ENCODE measurements at regions not wholly inside any gene's neighbourhood (a gene's known extent, or its start where the extent isn't known, plus 50 kb on each side); places are given as distances from the start of the nearest gene placed in this dataset.

GRCh38 chr2:212709280-212709679, 170.7 kb upstream of the ERBB4 start:
- no peaks in the 10 kb centered on the region for H3K27me3 ChIP-seq
- H4K20me1 ChIP-seq (ENCODE audit: insufficient read depth, poor library complexity, severe bottlenecking) = no peaks in the 10 kb centered on the region
- no peak overlapping the region for H2AFZ ChIP-seq
- no peak overlapping the region for H3K4me2 ChIP-seq
- 86% methylated on average over 3 of the region's 3 CpGs for WGBS (ENCODE audit: low lambda C conversion rate, missing lambda C conversion rate)
- DNase-seq (ENCODE audit: low spot score) = no peak
- H3K27ac ChIP-seq = no peak overlapping the region
- H3K79me2 ChIP-seq = no peaks in the 10 kb centered on the region
- no peak overlapping the region for H3K4me3 ChIP-seq
- H3K36me3 ChIP-seq (replicated peaks; ENCODE audit: insufficient read depth, low read depth) = no peaks in the 10 kb centered on the region
- no peak for TF ChIP-seq CTCF (IDR thresholded peaks at IDR 0.05; ENCODE audit: poor library complexity)
- no peak for TF ChIP-seq EZH2phosphoT487 (IDR thresholded peaks at IDR 0.05; ENCODE audit: low read depth, severe bottlenecking, unreplicated experiment)
- TF ChIP-seq EZH2 (IDR thresholded peaks at IDR 0.05; ENCODE audit: borderline replicate concordance) = no peak
- no peaks in the 10 kb centered on the region for H3K4me1 ChIP-seq (ENCODE audit: insufficient read depth)
- no peaks in the 10 kb centered on the region for H3K9me3 ChIP-seq (ENCODE audit: low read depth)
- H3K9me2 ChIP-seq (replicated peaks; ENCODE audit: insufficient read depth) = no peaks in the 10 kb centered on the region

GRCh38 chr2:212708355-212708754, 169.8 kb upstream of the ERBB4 start:
- H3K27ac ChIP-seq = no peak overlapping the region
- no peaks in the 10 kb centered on the region for H3K9me2 ChIP-seq (replicated peaks; ENCODE audit: insufficient read depth)
- no peaks in the 10 kb centered on the region for H3K9me3 ChIP-seq (ENCODE audit: low read depth)
- TF ChIP-seq EZH2phosphoT487 (IDR thresholded peaks at IDR 0.05; ENCODE audit: low read depth, severe bottlenecking, unreplicated experiment) (no peak), CTCF (IDR thresholded peaks at IDR 0.05; ENCODE audit: poor library complexity) (no peak), EZH2 (IDR thresholded peaks at IDR 0.05; ENCODE audit: borderline replicate concordance) (no peak)
- no peaks in the 10 kb centered on the region for H3K36me3 ChIP-seq (replicated peaks; ENCODE audit: insufficient read depth, low read depth)
- no peak for DNase-seq (ENCODE audit: low spot score)
- no peak overlapping the region for H3K4me3 ChIP-seq
- no peaks in the 10 kb centered on the region for H4K20me1 ChIP-seq (ENCODE audit: insufficient read depth, poor library complexity, severe bottlenecking)
- H3K4me2 ChIP-seq = no peak overlapping the region
- no peak overlapping the region for H2AFZ ChIP-seq
- H3K27me3 ChIP-seq = no peaks in the 10 kb centered on the region
- no peaks in the 10 kb centered on the region for H3K4me1 ChIP-seq (ENCODE audit: insufficient read depth)
- WGBS (ENCODE audit: low lambda C conversion rate, missing lambda C conversion rate) = 83% methylated on average over 2 of the region's 2 CpGs
- no peaks in the 10 kb centered on the region for H3K79me2 ChIP-seq

- Histone ChIP-seq H3K27me3 (no peaks in the 10 kb centered on the region), H3K4me2 (no peak overlapping the region), H2AFZ (no peak overlapping the region), H3K79me2 (no peaks in the 10 kb centered on the region), H3K27ac (no peak overlapping the region), H3K9me2 (replicated peaks; ENCODE audit: insufficient read depth) (no peaks in the 10 kb centered on the region), H3K4me1 (ENCODE audit: insufficient read depth) (no peaks in the 10 kb centered on the region), H3K9me3 (ENCODE audit: low read depth) (no peaks in the 10 kb centered on the region), H3K36me3 (replicated peaks; ENCODE audit: insufficient read depth, low read depth) (no peaks in the 10 kb centered on the region), H4K20me1 (ENCODE audit: insufficient read depth, poor library complexity, severe bottlenecking) (no peaks in the 10 kb centered on the region), H3K4me3 (no peak overlapping the region)
- TF ChIP-seq CTCF (IDR thresholded peaks at IDR 0.05; ENCODE audit: poor library complexity) = no peak
- no peak for TF ChIP-seq EZH2 (IDR thresholded peaks at IDR 0.05; ENCODE audit: borderline replicate concordance)
- TF ChIP-seq EZH2phosphoT487 (IDR thresholded peaks at IDR 0.05; ENCODE audit: low read depth, severe bottlenecking, unreplicated experiment) = no peak
- DNase-seq (ENCODE audit: low spot score) = no peak
- WGBS (ENCODE audit: low lambda C conversion rate, missing lambda C conversion rate) = 100% methylated on average over 1 of the region's 1 CpG
These were observed 156.8 kb upstream of the ERBB4 start for GRCh38 chr2:212695426-212695825.

- no peak for DNase-seq (ENCODE audit: low spot score)
- H4K20me1 ChIP-seq (ENCODE audit: insufficient read depth, poor library complexity, severe bottlenecking) = no peaks in the 10 kb centered on the region
- no peaks in the 10 kb centered on the region for H3K79me2 ChIP-seq
- no peaks in the 10 kb centered on the region for H3K4me1 ChIP-seq (ENCODE audit: insufficient read depth)
- H3K9me2 ChIP-seq (replicated peaks; ENCODE audit: insufficient read depth) = no peaks in the 10 kb centered on the region
- H3K27ac ChIP-seq = no peak overlapping the region
- no peak for TF ChIP-seq EZH2 (IDR thresholded peaks at IDR 0.05; ENCODE audit: borderline replicate concordance)
- no peak for TF ChIP-seq CTCF (IDR thresholded peaks at IDR 0.05; ENCODE audit: poor library complexity)
- TF ChIP-seq EZH2phosphoT487 (IDR thresholded peaks at IDR 0.05; ENCODE audit: low read depth, severe bottlenecking, unreplicated experiment) = no peak
- 68% methylated on average over 3 of the region's 3 CpGs for WGBS (ENCODE audit: low lambda C conversion rate, missing lambda C conversion rate)
- no peak overlapping the region for H2AFZ ChIP-seq
- H3K4me2 ChIP-seq = no peak overlapping the region
- H3K4me3 ChIP-seq = no peak overlapping the region
- no peaks in the 10 kb centered on the region for H3K9me3 ChIP-seq (ENCODE audit: low read depth)
- H3K27me3 ChIP-seq = no peaks in the 10 kb centered on the region
- H3K36me3 ChIP-seq (replicated peaks; ENCODE audit: insufficient read depth, low read depth) = no peaks in the 10 kb centered on the region
These were observed 155.8 kb upstream of the ERBB4 start for GRCh38 chr2:212694398-212694797.
